NCI-H146 treated with DMSO at 0.1 percent for 48 hours (cell line): ENCODE measurements at regions not wholly inside any gene's neighbourhood (a gene's known extent, or its start where the extent isn't known, plus 50 kb on each side); places are given as distances from the start of the nearest gene placed in this dataset.
"Not testable (repeated sequence)": the region's sequence is repeated elsewhere in the genome, so short reads cannot be mapped to it uniquely, and the experiment has no call there.

Experiments
- DNase-seq: peaks from one replicate; lab custom pipeline; 2025; ENCODE audit not compliant: unreplicated experiment; lab: John Stamatoyannopoulos, UW

DNA sequence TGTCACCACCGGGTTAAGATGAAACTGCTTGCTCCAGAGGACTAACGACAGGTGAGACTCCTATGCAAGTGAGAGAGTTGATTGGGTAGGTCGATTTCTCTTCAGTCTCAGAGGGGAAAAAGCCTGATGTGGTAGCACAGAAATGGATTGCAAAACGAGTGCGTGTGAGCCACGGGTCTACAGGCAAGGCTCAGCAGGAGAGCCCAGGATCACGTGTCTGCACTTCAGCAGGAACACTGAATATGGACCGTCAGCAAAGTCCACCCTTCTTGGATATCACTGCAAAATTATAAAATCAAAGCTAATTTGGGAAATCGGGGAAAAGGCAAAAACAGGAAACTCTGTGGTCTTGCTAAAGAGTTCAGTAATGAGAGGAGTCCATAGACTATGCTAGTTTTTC lies 107.7 kb upstream of the ZNF648 start:
- no peak for DNase-seq

DNA sequence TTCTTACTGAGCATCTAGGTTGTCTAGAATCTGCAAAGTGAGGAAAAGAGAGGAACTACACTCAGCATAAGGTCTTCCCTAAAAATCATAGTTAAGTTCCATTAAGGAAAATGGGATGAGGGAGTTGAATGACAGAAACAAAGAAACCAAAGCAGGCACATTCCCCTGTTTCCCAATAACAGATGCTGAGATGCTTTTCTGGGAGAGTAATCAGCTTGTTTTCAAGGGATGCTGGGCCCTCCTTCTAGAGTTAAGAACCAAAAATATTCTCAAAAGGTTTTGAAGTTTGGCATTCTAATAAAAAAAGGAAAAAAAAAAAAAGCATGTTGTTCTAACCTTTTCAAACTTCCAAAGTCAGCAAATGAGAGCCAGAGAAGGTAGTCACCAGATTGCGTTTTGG lies 105.2 kb upstream of the ZNF648 start:
- no peak for DNase-seq

DNA sequence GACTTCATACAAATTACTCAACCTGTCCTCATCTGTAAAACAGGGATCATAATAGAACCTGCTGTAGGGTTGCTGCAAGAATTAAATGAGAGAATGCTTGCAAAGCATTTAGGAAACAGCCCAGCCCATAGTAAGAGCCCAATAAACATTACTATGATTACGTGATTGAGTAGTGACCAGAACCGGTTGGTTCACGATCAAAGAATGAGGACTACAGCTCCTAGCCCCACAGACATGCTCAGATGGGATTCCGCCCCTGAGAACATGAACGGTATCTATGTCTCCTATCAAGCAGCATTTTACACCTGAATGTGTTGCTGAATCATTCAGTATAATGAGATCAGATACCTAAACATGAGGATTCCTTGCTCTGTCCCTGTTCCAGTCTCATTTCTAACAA lies 104.8 kb upstream of the ZNF648 start:
- DNase-seq = no peak

DNA sequence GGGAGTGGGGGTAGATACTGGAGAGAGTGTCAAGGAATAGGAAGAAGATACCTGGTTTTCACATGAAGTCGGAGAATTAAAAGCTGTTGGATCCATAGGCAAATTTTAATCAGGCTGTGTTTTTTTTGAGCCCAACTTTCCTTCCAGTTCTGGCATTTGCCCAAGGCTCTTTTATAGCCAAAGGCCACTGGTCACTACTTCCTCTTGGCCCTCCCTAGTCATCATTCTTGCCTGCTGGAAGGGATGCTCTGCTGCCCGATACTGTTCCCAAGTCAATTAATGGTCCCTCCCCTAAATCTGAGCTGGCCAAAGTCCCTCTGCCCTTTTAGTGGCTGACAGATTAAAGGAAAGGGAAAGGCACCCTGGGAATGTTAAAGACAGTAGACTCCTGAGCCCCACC lies 102.8 kb upstream of the ZNF648 start:
- DNase-seq = no peak

DNA sequence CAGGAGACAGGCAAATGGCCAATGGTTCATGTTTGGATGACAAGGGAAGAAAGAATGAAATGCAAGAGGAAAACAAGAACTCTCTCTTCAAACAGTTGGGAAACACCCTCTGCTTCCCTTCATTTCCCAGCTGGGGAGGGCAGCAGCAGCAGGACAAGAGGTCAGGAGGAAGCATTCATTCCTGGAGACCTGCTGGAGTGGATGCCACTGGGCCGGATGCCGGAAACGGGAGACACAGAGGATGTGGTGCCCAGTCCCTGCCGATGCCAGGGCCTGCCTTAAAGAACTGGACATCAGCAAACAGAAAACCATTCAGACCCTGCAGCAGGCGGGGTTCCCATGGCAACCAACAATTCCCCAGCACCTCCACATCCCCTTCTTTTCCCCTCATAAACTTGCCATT lies 102.3 kb upstream of the ZNF648 start:
- no peak for DNase-seq

DNA sequence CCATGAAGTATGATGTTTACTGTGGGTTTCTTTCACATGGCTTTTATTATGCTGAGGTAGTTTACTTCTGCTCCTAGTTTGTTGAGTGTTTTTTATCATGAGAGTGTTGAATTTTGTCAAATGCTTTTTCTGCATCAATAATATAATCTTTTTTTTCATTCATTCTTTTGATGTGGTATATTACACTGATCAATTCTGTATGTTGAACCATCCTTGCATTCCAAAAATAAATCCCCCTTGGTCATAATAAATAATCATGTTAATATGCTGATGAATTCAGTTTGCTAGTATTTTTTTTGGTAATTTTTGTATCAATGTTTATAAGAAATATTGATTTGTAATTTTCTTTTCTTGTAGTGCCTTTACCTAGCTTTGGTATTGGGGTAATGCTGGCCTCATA lies 97.9 kb upstream of the ZNF648 start:
- no peak for DNase-seq

DNA sequence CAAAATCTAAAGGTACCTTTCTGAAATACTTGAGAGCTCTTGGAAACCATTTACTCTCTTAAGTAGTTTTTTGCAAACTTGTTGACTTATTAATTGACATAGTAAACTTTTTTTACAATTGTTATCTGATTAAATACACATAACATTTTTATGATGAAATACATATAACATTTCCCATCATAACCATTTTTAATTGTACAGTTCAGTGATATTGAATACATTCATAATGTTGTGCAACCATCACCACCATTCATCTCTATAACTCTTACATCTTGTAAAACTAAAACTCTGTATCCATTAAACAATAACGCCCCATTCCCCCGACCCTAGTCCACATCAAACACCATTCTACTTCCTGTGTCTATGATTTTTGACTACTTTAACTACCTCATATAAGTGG lies 95.7 kb upstream of the ZNF648 start:
- DNase-seq = no peak

DNA sequence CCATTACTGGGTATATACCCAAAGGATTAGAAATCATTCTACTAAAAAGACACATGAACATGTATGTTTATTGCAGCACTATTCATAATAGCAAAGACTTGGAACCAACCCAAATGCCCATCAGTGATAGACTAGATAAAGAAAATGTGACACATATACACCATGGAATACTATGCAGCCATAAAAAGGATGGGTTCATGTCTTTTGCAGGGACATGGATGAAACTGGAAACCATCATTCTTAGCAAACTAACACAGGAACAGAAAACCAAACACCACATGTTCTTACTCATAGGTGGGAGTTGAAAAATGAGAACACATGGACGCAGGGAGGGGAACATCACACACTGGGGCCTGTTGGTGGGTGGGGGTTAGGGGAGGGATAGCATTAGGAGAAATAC lies 92.9 kb upstream of the ZNF648 start:
- not testable (repeated sequence) for DNase-seq

DNA sequence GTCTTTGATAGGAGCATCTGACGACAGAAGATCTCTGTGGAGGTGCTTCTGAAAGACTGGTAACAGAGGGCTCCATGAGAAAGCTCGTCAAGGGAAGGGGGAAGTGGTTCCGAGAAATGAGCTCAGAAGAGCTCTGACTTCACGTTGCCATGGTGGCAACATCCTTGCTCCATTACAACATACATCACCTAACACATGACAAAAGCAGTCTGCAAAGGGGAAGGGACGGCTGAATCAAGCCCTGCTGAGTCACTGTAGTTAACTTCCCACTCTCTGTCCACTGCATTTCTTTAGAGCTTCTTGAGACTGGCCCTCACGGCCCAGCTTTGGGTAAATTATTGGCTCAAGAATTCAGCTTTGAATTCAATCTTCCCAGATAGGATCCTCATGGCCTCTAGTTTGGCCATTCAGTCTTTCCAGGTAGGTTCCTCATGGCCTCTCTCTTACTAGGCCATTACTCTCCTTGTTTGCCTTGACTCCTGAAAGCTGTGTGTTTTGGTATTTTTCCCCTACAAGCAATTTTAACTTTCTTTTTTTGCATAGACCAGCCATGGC lies 88.0 kb upstream of the ZNF648 start:
- no peak for DNase-seq

DNA sequence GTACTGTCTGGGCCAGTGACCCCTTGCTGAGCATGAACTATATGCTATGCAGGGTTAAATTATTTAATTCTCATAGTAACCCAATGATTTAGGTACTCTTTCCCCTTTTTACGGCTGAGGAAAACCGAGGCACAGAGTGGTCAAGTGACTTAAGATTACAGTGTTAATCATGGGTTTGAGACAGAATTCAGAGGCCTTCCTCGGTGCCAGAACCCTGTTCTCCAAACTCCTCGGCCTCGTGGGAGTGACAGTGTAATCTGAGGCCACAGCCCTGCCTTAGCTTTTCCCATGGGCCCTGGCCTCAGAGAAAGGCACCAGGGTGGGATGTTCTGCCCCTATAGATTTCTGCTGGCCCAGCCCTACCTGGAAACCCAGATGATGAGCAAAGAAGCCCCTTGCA lies 86.4 kb upstream of the ZNF648 start:
- no peak for DNase-seq

DNA sequence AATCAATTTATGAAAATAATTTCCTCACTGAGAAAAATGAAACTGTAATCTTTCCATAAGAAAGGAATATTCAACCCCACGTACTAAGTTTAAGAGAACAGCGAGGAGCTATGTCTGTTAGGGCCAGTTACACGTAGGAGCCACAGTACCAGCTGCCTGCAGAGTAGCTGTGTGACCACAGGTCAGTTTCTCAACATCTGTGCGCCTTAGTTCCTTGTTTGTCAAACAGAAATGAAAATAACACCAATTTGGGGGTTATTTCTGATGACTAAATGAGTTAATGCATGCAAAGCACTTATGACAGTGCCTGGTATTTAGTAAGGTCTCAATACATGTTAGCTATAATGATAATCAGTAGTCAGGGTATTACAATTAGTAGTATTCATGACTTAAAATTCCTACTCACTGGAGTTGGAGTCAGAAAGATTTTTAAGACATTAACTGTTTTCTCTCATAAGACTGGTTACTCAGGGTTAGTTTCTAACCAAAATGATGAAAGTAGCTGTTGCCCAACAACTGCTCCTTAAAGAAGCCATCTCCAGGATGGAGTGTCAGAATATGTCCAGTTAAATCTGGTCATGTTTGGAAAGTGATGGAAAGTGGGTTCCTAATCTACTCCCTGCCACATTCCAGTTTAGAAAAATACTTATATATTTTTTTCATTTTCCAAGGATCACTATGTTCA lies 85.8 kb upstream of the ZNF648 start:
- no peak for DNase-seq

DNA sequence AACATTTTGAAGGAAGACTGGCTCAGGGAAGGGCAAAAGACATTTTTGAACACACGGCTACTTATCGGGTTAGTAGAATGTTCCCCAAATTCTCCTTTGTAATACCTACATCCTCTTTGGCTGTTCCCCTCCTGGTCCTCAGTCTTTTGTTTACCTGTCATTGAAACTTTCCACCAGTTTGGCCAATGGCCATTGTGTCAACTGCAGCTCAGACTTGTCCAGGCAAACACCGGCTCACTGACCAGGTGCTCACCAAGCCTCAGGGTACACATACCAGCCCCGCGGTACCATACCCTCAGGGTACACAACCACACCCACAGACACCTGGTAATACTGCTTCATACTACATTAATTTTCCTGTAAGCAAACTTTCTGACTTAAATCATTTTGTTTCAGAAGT lies 84.8 kb upstream of the ZNF648 start:
- peak; percentile 3 for DNase-seq

DNA sequence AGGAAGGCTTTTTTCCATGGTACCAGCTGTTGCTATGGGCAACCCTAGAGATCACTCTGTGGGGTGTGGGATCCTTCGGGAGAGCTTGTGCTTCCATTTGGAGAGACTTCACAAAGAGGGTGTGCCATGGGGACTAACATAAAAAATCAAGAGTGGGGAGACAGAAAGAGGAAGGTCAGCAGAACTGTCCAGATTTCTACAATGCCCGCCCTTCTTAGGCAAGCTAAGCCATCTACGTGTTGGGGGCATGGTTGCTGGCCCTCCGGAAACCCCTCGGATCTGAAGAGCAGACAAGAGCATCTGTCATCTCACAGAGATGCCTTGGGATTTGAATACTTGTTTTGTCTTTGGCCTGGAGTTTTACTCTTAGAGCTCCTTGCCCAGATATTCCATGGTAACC lies 83.9 kb upstream of the ZNF648 start:
- DNase-seq = no peak

DNA sequence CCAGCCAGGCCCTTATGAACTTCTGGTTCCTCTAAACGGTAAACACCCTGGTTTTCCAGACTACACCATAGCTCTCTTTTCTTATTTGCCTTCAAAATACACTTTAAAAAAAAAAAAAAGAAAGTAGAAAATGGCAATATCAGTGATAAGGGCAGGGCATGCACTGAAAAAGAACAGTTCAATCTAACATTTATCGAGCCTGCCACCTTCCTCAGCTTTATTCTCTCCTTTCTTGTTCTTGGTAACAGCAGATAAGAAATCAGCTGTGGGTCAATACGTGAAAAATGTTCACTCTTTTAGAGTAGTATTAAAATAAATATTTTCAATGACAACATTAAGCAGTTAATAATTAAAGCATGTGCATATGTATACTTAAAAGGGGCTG lies 83.1 kb upstream of the ZNF648 start:
- DNase-seq = no peak

DNA sequence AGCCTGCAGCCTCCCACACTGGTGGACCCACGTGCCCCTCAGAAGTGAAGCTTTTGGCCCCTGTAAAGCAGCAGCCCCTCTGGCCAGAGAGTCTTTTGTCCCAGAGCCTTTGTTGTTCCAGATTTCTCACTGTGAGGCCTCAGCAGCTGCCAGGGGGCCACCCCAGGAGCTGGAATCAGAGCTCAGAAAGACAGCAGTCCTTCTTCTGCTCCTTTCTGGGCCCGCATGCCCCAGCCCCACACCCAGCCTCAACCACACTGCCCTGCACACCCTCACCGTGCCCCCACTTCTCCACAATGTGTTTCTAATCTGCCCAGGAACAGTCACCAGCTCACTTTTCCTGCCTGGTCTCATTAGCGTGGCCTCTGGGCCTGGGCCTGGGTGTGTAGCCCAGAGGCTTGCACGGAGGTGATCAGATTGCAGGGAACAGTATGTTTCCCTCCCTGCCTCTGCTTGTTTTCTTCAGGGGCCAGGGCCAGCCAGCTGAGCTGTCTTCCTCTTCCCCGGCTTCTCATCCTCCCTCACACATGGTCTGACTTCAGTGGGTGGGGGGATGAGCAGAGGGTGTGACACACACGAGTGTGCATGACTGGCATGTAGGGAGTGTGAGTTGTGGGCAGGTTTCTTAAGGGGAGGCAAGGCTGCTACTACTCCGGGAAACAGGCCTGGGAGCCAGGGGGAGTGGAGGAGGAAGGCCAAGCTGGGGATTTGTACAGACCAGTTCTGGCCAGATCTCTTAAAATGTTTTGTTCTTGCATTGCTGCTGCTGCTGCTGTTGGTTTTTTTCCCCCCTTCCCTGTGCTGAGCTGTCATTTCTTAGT lies 82.5 kb upstream of the ZNF648 start:
- no peak for DNase-seq

DNA sequence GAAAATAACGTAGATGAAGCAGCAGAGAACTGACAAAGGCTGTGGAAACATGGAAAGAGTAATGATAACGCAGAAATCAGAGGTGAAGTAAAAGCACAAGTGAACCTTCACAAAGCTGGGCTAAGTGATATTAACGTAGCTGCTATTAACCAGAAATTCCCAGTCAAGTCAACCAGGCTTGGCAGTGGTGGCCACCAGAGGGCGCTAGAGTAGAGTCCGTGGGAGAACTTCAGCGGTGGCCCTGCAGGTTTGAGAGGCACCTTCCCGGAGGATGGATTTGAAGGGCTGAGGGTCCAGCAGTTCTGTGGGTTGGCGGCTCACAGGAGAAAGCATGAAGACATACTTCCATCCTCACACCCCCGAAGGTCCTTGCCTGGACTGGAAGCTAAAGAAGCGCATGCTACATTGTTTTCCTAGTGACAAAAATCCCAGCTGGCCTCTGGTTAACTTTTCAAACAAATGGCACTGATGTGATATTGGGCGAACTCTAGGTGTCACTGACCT lies 81.7 kb upstream of the ZNF648 start:
- peak; percentile 51 for DNase-seq

DNA sequence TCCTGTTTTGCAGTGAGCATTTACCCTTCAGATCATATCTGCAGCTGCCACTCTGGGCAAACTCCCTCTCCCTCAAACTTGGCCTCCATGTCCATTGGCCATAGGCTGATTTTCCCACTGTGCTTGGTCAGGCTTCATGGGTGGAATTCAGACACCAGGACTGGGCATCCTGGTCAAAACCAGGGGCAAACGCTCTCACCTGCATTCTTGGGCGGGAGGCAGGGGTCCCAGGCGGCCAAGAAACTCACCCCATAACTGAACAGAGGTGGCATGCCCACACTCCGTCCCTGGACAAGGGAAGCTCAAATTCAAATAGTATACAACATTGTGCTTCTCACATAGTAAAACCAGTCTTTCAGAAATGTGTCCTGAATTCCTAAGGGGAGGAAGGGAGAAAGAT lies 81.1 kb upstream of the ZNF648 start:
- no peak for DNase-seq

DNA sequence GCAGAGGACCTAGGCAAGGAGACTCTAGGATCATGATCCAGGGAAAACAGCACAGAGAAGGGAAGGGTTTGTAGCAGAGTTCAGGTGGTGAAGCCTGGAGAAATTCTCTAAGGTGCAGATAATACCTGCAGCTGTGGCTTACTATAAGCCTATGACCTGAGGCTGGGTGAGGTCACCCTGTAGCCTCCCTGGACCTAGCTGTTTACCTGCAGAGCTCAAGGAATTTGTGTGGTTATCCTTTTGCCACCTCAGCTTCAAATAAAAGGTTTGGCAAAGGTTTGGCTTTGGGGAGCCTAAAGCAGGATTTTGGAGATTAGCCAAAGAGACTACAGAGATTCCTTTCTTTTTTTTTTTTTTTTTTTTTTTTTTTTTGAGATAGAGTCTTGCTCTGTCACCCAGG lies 79.5 kb upstream of the ZNF648 start:
- DNase-seq = no peak

DNA sequence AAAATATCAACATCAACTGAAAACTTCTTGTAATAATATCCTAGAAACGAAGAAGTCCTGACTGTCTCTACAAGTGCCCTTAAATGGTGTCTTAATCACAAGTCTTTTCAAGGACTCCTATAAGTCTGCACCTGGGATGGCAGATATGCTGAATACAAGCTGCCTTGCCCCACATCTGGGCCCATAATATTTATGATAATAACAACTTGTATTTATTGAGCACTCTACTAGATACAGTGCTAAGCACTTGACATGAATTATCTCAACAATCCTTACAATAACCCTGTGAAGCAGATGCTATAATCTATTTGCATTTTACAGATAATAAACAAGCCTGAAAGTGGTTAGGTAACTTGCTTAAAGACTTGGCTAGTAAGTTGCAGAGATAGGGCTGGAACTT lies 78.0 kb upstream of the ZNF648 start:
- no peak for DNase-seq

DNA sequence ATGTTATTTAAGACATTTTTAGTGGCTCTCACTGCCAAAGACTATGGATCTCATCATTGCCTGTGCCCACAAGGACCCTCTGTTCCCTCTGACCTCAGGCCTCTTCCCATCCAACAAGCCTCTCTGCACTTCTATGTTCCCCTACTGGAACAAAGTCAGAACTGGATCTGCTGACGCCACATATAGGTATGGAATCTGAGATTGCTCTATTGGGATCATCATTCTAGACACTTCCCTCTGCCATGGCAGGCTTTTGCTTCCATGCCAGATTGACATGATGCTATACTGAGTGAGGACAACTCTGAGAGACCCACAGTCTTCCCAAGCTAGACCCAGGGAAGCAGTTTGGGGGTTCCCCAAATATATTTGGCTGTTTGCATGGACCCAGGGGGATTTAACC lies 76.0 kb upstream of the ZNF648 start:
- DNase-seq = no peak

DNA sequence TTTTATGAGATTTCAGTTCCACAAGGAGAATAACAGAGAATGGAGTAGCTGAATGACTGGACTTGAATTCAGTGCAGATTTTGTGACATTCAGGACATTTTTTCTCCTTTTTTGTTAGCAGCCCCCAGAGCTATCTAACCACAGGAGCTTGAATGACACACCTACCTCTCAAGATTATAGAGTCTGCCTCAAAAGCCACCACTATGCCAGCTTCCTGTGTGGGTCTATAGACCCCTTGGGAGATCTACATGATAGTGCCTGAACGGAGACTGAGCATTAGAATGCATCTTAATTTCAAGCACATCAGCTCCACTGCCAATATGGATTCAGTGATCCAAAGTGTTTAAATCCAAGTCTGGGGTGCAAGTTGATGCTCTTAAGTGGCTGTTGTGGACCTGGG lies 74.4 kb upstream of the ZNF648 start:
- DNase-seq = no peak

DNA sequence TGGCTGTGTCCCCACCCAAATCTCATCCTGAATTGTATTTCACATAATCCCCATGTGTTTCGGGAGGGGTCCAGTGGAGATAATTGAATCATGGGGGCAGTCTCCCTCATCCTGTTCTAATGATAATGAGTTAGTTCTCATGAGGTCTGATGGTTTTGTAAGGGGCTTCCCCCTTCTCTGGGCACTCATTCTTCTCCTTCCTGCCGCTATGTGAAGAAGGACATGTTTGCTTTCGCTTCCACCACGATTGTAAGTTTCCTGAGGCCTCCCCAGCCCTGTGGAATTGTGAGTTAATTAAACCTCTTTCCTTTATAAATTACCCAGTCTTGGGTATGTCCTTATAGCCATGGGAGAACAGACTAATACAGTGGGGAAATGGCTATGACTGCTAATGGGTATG lies 72.7 kb upstream of the ZNF648 start:
- DNase-seq = no peak
